SK-N-SH (cell line): ENCODE measurements at regions not wholly inside any gene's neighbourhood (a gene's known extent, or its start where the extent isn't known, plus 50 kb on each side); places are given as distances from the start of the nearest gene placed in this dataset.
"Not testable (repeated sequence)": the region's sequence is repeated elsewhere in the genome, so short reads cannot be mapped to it uniquely, and the experiment has no call there.

Experiments used
- EP300 ChIP-seq, 2 experiments: IDR thresholded peaks; 2 replicates each; pipeline versions ENCODE4 v1.4.0 to v1.6.1; 2012; ENCODE audit warnings: borderline replicate concordance in 1 of 2, low read depth in 1 of 2, low read length in 1 of 2
- TF ChIP-seq, protein P1 (sequence below): fragments of 200-600 bp; sonication (generic); IDR thresholded peaks from 2 replicates; pipeline ENCODE4 v1.6.1; 2017; ENCODE audit warnings: antibody characterized with exemption, mild to moderate bottlenecking, moderate library complexity
- TF ChIP-seq, protein P2 (sequence below): IDR thresholded peaks from 2 replicates; pipeline ENCODE4 v1.4.0; 2012; ENCODE audit warnings: low read depth, borderline replicate concordance

DNA sequence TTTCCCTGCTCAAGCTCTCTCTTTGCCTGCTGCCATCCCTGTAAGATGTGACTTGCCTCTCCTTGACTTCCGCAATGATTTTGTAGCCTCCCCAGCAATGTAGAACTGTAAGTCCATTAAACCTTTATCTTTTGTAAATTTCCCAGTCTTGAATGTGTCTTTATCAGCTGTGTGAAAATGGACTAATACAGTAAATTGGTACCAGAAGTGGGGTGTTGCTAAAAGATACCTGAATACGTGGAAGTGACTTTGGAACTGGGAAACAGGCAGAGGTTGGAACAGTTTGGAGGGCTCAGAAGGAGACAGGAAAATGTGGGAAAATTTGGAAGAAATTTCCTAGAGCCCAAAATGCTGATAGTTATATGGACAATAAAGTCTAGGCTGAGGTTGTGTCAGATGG, 184.6 kb upstream of the EEF2KMT start:
- TF ChIP-seq, protein P1, sequence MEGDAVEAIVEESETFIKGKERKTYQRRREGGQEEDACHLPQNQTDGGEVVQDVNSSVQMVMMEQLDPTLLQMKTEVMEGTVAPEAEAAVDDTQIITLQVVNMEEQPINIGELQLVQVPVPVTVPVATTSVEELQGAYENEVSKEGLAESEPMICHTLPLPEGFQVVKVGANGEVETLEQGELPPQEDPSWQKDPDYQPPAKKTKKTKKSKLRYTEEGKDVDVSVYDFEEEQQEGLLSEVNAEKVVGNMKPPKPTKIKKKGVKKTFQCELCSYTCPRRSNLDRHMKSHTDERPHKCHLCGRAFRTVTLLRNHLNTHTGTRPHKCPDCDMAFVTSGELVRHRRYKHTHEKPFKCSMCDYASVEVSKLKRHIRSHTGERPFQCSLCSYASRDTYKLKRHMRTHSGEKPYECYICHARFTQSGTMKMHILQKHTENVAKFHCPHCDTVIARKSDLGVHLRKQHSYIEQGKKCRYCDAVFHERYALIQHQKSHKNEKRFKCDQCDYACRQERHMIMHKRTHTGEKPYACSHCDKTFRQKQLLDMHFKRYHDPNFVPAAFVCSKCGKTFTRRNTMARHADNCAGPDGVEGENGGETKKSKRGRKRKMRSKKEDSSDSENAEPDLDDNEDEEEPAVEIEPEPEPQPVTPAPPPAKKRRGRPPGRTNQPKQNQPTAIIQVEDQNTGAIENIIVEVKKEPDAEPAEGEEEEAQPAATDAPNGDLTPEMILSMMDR = not testable (repeated sequence)
- not testable (repeated sequence) for TF ChIP-seq EP300 (IDR thresholded peaks at IDR 0.05; ENCODE audit: borderline replicate concordance in 1 of 2, low read depth in 1 of 2, low read length in 1 of 2)
- TF ChIP-seq, protein P2, sequence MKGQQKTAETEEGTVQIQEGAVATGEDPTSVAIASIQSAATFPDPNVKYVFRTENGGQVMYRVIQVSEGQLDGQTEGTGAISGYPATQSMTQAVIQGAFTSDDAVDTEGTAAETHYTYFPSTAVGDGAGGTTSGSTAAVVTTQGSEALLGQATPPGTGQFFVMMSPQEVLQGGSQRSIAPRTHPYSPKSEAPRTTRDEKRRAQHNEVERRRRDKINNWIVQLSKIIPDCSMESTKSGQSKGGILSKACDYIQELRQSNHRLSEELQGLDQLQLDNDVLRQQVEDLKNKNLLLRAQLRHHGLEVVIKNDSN = not testable (repeated sequence)
